RCC 7860 (cell line): ENCODE measurements at regions not wholly inside any gene's neighbourhood (a gene's known extent, or its start where the extent isn't known, plus 50 kb on each side); places are given as distances from the start of the nearest gene placed in this dataset.

ENCODE experiments used
- DNase-seq: peaks from one replicate; pipeline ENCODE4 v3.0.0-alpha.2; 2015; ENCODE audit warnings: low spot score
- FAIRE-seq: peaks from 2 replicates; lab custom pipeline; 2012; peaks lifted over from hg19 to GRCh38; lab: Jason Lieb, UNC

- no peak for DNase-seq
- FAIRE-seq = no peak
Observed at GRCh38 chr4:4808086-4808485, 51.4 kb upstream of the MSX1 start.

DNA sequence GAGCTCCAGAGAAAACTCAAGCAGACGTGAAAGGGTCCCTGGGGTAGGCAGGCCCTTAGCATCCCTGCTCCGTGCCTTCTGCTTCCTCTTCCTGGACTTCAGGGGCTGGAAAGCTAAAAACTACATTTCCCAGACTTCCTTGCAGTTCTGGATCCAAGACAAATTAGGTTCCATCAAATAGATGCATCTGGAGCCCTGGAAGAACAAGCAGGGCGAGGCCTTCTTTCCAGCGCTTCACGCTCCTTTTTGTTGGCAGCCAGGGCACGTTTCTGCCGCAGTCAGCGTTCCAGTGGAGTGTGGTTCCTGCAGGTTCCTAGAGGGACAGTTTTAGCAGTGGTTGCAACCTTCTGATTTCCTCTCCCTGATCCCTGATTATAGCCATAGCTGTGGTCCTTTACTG is 53.6 kb upstream of the MSX1 start:
- no peak for FAIRE-seq

DNA sequence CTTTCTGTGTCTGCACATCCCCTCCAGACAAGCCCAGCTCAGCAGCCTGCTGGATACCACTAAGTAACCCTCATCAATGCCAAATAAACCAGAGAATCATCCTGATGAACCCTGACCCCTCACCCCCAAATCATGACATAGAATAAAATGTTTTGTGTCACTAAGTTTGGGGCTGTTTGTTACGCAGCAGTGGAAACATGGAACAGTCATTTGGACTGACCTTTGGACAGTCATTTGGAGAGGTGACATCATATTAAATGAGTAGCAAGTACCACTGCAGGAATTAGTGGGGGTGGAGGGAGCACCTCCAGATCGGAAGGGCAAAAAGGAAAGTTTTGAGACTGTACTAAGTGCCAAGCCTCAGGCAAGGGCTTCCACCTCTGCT is 55.6 kb upstream of the MSX1 start:
- no peak for FAIRE-seq
- DNase-seq = no peak

More for the DNA sequence above, 53.6 kb upstream of the MSX1 start:
- DNase-seq = no peak

- DNase-seq (no peak), FAIRE-seq (no peak)
Observed at GRCh38 chr4:4803216-4803911, 56.1 kb upstream of the MSX1 start.

- no peak for DNase-seq
- no peak for FAIRE-seq
Observed at GRCh38 chr4:4800646-4801408, 58.6 kb upstream of the MSX1 start.

DNA sequence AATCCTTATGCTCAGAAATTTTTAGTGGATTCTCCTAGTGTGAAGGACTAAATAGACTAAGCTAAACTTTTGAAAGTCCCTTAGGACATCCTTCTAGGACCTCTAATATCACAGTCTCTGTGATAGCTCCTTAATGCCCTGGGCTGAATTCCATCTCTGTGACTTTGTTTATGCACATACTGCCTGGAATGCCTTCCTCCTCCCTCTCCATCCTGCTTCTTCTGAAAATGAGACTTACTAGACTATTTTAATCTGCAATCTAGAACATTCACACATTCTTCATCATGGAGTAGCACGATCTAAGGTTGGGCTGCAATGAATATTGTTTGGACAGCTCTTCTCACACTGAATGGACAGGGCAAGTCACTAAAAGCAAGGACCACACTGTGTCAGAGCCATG is 65.0 kb upstream of the MSX1 start:
- DNase-seq = no peak
- FAIRE-seq = no peak

- no peak for FAIRE-seq
Observed at GRCh38 chr4:4792466-4792865, 67.0 kb upstream of the MSX1 start.

GRCh38 chr4:4791299-4792111 is 68.0 kb upstream of the MSX1 start:
- no peak for FAIRE-seq
- DNase-seq = no peak

More at GRCh38 chr4:4792466-4792865, 67.0 kb upstream of the MSX1 start:
- no peak for DNase-seq

DNA sequence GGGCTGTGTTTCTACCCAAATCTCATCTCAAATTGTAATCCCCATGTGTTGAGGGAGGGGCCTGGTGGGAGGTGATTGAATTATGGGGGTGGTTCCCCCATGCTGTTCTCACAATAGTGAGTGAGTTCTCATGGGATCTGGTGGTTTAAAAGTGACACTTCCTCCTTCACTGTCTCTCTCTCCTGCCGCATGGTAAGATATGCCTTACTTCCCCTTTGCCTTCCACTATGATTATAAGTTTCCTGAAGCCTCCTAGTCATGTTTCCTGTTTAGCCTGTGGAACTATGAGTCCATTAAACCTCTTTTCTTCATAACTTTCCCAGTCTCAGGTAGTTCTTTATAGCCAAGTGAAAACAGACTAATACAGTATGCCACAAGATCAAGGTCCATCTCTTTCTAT is 70.0 kb upstream of the MSX1 start:
- FAIRE-seq (no peak), DNase-seq (no peak)

GRCh38 chr4:4788573-4788972 is 70.9 kb upstream of the MSX1 start:
- FAIRE-seq (no peak), DNase-seq (no peak)

DNA sequence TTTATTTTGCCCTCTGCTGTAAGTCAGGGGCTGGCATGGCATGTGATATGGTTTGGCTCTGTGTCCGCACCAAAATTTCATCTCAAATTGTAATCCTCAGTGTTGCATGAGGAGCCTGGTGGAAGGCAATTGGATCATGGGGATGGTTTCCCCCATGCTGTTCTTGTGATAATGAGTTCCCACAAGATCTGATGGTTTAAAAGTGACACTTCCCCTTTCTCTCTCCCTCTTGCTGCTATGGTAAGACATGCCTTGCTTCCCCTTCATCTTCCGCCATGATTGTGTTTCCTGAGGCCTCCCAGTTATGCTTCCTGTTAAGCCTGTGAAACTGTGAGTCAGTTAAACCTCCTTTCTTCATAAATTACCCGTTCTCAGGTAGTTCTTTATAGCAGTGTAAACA is 72.0 kb upstream of the MSX1 start:
- DNase-seq (no peak), FAIRE-seq (no peak)

DNA sequence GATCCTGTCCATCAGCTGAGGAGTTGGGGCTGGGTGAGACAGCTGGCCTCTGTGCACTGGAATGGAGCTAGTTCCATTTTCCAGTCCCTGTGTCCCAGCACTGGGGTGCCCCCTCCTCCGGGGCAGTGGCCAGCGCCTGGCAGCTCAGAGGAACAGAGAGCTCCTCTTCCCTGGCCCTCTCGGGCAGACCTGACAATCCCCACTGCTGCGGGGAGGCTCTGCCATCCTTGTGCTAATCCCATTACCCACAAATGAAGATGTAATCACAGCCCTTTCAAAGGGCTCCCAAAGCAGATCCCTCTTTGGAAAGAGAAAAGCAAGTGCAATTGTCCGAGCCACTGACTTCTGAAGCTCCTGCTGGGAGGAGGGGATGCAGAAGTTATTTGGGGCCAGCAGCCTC is 75.1 kb upstream of the MSX1 start:
- DNase-seq (no peak), FAIRE-seq (no peak)

GRCh38 chr4:4783847-4784246 is 75.6 kb upstream of the MSX1 start:
- FAIRE-seq = no peak
- DNase-seq = no peak

GRCh38 chr4:4782969-4783368 is 76.5 kb upstream of the MSX1 start:
- DNase-seq = no peak
- no peak for FAIRE-seq

DNA sequence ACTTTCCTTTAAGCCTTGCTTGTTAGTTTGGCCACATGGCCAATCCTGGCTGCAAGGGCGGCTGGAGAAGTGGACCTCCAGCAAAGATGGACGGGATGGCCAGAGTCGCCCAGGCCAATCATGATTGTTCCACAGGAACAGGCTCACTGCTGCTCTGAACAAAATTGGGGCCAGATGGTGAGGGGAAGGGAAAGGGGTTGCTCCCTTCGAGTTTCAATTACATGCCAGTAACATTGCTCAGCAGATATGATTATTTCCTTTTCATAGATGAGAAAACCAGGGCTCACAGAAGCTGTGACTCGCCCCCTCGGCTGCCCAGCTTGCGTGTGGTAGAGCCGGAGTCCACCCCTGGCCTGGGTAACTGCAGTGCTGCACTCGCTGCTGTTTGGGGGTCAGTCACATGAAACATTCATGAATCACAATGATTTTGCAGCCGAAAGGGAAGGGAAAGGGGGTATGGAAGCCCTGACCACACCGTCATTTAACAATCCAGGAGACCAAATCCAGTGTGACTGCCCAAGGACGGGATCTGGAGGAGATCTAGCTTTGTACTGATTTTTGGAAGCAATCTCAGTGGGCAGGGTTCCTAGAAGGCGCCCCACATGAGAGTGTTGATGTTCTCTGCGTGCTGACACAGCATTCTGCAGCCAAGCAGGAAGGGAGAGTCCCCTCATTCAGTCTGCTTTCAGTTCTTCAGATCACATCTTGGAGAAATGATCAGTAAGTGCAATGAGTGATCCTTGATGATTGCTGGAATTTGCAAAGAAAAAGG is 77.3 kb upstream of the MSX1 start:
- DNase-seq (no peak), FAIRE-seq (no peak)

DNA sequence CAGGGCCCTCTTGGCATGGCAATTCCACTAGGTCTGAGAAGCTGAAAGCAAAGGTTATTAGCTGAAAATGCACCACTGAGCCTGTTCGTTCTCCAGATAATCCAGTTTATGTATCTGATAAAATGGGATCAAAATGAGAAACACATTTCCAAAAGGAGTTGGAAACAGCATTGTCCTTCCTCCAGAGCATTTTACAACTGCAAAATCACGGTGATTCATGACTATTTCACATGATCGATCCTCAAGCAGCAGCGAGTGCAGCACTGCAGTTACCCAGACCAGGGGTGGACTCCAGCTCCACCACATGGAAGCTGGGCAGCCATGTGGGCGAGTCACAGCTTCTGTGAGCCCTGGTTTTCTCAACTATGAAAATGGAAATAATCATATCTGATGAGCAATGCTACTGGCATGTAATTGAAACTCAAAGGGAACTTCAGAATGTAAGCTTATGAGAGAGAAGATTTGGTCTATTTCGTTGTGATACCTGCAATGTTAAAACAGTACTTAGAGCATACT is 78.7 kb upstream of the MSX1 start:
- DNase-seq = no peak
- no peak for FAIRE-seq

DNA sequence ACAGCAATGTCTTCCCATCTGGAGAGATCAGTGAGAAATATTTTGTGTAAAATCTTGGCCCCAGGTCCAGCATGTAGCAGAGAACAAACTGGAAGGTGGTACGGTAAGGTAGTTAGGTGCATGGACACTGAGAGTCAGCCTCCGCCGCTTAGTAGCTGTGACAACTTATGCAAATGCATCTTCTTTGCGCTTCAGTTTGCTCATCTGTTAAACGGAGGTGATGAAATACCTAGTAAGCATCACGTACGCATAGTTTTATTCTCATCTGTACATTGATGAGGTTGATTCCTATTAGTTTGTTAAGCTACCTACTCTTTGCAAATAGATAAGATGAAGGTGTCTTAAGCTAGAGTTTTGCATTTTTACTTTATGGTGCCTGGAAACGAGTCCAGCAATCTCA is 80.0 kb upstream of the MSX1 start:
- FAIRE-seq = no peak
- DNase-seq = no peak

GRCh38 chr4:4779054-4779453 is 80.4 kb upstream of the MSX1 start:
- no peak for DNase-seq
- FAIRE-seq = no peak

DNA sequence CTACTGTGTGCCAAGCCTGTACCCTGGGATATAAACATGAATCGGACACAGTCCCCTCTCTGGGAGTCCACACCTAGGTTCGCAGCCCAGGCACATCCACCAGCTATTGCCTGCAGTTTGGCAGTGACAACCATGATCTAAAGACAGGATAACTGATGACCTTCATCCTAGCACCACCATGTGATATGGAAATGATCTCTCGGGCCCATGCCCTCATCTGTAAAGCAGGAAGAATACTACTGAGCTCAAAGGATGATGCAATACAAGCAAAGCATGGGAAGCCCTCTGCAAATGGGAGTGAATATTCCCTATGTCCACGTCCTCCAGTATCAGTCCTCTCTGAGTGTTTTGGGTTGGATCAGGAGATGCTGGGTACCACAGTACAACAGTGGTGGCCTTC is 80.9 kb upstream of the MSX1 start:
- FAIRE-seq (no peak), DNase-seq (no peak)

- DNase-seq (no peak), FAIRE-seq (no peak)
Observed at GRCh38 chr4:4776934-4777333, 82.5 kb upstream of the MSX1 start.

- DNase-seq = no peak
- FAIRE-seq = no peak
Observed at GRCh38 chr4:4776335-4776734, 83.1 kb upstream of the MSX1 start.
